IPS-15b (cell line): ENCODE measurements at regions not wholly inside any gene's neighbourhood (a gene's known extent, or its start where the extent isn't known, plus 50 kb on each side); places are given as distances from the start of the nearest gene placed in this dataset.

ENCODE experiments used
- H3K27me3 ChIP-seq: one replicate; pipeline ENCODE4 v1.6.1; 2013; ENCODE audit warnings: low read length; ENCODE audit not compliant: control insufficient read depth, insufficient read depth
- H3K36me3 ChIP-seq: one replicate; pipeline ENCODE4 v1.6.1; 2013; ENCODE audit warnings: low read length; ENCODE audit not compliant: control insufficient read depth, insufficient read depth
- H3K4me1 ChIP-seq: one replicate; pipeline ENCODE4 v1.6.1; 2013; ENCODE audit warnings: mild to moderate bottlenecking, low read length; ENCODE audit not compliant: control insufficient read depth, insufficient read depth
- H3K4me3 ChIP-seq: one replicate; pipeline ENCODE4 v1.5.1; 2013; ENCODE audit warnings: low read depth, low read length
- H3K9ac ChIP-seq: one replicate; pipeline ENCODE4 v1.6.1; 2013; ENCODE audit warnings: low read depth, mild to moderate bottlenecking, low read length
- H3K9me3 ChIP-seq: one replicate; pipeline ENCODE4 v1.6.1; 2013; ENCODE audit warnings: mild to moderate bottlenecking, low read length; ENCODE audit not compliant: control insufficient read depth, insufficient read depth

DNA sequence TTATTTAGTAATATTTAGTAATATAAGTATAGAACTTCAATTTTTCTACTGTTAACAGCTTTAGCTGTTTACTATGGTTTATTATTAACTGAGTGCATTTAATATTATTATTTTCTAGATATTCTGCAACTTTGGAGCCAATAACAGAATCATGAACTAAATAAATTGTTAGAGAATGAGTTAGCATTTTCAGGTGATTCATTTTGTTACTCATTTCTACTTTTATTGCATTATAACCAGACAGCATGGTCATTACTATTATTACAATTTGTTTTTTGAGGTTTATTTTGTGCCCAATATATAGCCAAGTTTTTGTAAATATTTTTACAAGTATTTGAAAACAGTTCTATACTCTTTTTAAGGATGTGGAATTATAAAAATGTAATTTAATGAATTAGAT is 279.6 kb downstream of the SQOR start:
- no peaks in the 10 kb centered on the region for H3K9me3 ChIP-seq
- no peak overlapping the region for H3K4me3 ChIP-seq
- no peak overlapping the region for H3K9ac ChIP-seq

DNA sequence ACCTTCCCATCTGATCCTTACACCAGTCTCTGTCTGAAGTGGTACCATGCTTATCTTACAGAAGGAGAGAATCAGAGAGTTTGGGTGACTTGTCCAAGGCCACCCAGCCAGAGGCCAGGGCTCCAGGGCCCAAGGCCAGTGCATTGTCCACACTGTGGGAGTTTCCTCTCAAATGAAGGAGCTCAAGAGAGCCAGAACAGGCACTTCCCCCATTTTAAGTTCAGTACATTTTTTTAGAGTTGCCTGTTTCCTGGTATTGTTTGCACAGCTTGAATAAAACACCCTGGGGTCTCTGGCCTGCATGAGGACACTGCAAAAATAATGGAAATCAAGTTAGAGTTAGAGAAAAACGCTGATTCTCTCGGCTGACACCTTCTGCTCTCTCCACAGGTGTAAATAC is 284.0 kb downstream of the SQOR start:
- no peak overlapping the region for H3K9ac ChIP-seq
- H3K4me1 ChIP-seq: no peaks in the 10 kb centered on the region
- no peaks in the 10 kb centered on the region for H3K36me3 ChIP-seq
- no peaks in the 10 kb centered on the region for H3K27me3 ChIP-seq
- no peaks in the 10 kb centered on the region for H3K9me3 ChIP-seq
- no peak overlapping the region for H3K4me3 ChIP-seq

More for the DNA sequence above, 279.6 kb downstream of the SQOR start:
- Histone ChIP-seq H3K4me1 (peaks cover 3% of the 10 kb centered on the region), H3K36me3 (no peaks in the 10 kb centered on the region), H3K27me3 (no peaks in the 10 kb centered on the region)

DNA sequence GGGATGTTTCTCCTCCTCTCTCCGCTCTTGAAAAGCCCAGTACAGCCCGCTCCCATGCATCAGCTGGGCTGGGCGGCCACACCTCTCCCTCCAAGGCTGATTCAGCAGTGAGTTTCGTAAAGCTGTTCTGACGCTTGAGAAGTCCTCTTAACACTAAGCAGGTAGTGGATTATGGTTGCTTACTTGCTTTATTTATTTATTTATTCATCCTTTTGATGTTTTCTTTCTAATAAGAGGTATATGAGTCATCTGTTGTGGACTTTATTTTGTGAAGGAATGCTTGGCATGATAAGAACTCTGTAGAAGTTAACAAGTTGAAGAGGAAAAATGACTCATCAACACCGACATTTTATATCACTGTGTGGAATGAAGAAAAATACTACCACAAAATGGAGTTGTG is 285.0 kb downstream of the SQOR start:
- no peaks in the 10 kb centered on the region for H3K9me3 ChIP-seq
- H3K4me1 ChIP-seq: no peaks in the 10 kb centered on the region
- no peaks in the 10 kb centered on the region for H3K36me3 ChIP-seq
- no peak overlapping the region for H3K9ac ChIP-seq
- no peaks in the 10 kb centered on the region for H3K27me3 ChIP-seq
- no peak overlapping the region for H3K4me3 ChIP-seq

DNA sequence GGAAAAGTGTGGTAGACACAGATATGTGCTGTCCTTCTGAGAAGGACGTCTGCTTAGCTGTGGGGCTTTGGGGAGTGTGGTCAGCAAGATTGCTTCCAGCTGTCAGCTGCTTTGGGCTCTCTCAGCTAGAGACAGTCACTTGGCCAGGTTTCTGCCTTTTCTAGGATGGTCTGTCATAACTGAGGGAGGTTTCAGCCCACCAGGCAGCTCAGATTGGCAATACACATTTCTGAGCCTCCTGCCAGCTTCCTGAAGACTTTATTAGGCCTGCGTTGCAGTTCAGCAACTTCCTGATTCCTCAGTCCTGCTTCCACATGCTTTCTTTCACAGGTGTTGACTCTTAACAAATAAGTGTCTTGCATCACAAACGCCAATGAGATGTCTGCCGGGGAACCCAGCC is 286.5 kb downstream of the SQOR start:
- H3K4me1 ChIP-seq: no peaks in the 10 kb centered on the region
- H3K36me3 ChIP-seq: no peaks in the 10 kb centered on the region
- no peaks in the 10 kb centered on the region for H3K27me3 ChIP-seq
- H3K9me3 ChIP-seq: no peaks in the 10 kb centered on the region
- no peak overlapping the region for H3K9ac ChIP-seq
- no peak overlapping the region for H3K4me3 ChIP-seq

DNA sequence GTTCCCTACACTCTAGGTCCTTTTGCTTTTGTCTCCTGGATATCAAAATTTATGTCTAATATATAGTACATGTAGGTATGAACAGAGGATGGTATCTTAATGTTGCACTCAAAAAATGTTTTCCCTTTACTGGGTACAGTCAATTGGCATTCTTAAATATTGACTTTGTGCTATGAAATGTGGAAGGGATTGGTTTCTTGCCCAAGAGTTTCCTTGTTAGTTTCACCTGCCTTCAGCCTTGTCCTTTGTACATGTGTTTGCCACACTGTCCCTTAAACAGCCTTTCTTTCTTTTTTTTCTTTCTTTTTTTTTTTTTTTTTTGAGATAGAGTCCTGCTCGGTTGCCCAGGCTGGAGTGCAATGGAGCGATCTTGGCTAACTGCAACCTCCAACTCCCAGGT is 287.1 kb downstream of the SQOR start:
- Histone ChIP-seq H3K4me1 (no peaks in the 10 kb centered on the region), H3K36me3 (no peaks in the 10 kb centered on the region), H3K27me3 (no peaks in the 10 kb centered on the region), H3K9ac (no peak overlapping the region), H3K9me3 (no peaks in the 10 kb centered on the region), H3K4me3 (no peak overlapping the region)

DNA sequence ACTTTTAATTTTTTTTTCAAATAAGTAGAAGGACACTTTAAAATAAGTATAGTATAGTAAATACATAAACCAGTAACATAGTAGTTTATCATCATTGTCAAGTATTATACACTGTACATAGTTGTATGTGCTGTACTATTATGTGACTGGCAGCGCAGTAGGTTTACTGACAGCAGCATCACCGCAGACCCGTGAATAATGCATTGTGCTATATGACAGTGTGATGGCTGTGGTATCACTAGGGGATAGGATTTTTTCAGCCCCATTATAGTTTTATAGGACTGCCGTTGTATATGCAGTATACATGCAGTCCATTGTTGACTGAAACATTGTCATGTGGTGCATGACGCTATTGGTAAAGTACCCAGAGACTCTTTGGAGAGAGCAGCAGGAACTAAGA is 306.5 kb downstream of the SQOR start:
- no peaks in the 10 kb centered on the region for H3K4me1 ChIP-seq
- no peaks in the 10 kb centered on the region for H3K9me3 ChIP-seq
- no peaks in the 10 kb centered on the region for H3K27me3 ChIP-seq

DNA sequence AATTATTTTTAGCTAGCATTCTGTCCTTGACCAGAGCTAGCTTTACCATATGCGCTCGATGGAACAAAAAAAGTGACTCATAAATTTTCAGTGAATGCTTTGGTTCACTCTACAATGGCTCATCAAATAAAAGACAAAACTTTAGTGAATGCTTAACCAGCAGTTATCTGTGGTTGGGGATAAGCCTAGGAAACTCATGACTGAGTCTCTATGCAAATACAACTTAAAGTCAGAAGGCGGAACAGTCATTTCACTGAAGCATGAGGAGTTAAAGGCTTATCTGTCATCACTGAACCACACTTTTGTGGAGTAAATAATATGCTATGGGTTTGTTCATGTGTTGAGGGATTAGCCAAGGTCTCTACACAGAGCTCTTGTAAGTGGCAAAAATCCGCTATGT is 308.4 kb downstream of the SQOR start:
- no peaks in the 10 kb centered on the region for H3K9me3 ChIP-seq
- H3K36me3 ChIP-seq: no peaks in the 10 kb centered on the region
- no peak overlapping the region for H3K4me3 ChIP-seq
- no peaks in the 10 kb centered on the region for H3K27me3 ChIP-seq
- H3K9ac ChIP-seq: no peak overlapping the region
- peaks cover 5% of the 10 kb centered on the region for H3K4me1 ChIP-seq

More for the DNA sequence above, 306.5 kb downstream of the SQOR start:
- H3K9ac ChIP-seq: no peak overlapping the region
- H3K4me3 ChIP-seq: no peak overlapping the region
- no peaks in the 10 kb centered on the region for H3K36me3 ChIP-seq

DNA sequence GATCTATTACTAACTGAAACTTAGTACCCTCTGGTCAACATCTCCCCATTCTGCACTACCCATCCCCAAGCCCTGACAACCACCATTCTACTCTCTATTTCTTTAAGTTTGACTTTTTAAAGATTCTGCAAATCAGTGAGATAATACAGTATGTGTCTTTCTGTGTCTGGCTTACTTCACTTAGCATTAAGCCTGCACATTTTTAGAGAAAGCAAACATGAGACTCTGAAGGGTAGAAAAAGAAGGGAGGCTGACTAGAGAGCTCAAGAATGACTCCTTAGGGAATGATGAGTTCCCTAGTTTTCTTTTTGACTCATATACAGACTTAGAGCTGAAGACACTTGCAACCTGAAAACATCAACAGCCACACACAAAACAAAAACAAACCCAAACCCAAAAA is 311.3 kb downstream of the SQOR start:
- Histone ChIP-seq H3K27me3 (no peaks in the 10 kb centered on the region), H3K9me3 (no peaks in the 10 kb centered on the region), H3K9ac (no peak overlapping the region), H3K4me1 (peaks cover 15% of the 10 kb centered on the region), H3K4me3 (no peak overlapping the region), H3K36me3 (no peaks in the 10 kb centered on the region)

DNA sequence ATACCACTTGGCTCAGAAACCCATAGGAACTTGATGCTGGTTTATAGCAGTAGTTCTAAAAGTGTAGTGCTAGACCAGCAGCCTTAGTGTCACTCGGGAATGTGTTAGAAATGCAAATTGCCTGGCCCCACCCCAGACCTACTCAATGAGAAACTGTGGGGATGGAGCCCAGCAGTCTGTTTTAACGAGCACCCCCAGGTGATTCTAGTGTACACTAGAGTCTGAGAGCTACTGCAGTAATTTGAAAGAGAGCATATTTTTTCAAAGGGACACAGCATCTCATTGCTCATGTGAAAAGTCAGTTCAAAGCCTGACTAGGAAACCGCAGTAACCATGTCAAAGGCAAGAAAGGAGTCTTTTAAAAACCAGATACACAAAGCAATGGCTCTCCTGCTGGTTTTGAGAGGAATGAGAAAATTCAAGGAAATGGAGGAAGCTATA is 313.4 kb downstream of the SQOR start:
- Histone ChIP-seq H3K4me1 (peaks cover 17% of the 10 kb centered on the region), H3K27me3 (no peaks in the 10 kb centered on the region), H3K36me3 (no peaks in the 10 kb centered on the region), H3K4me3 (no peak overlapping the region), H3K9me3 (no peaks in the 10 kb centered on the region), H3K9ac (no peak overlapping the region)

DNA sequence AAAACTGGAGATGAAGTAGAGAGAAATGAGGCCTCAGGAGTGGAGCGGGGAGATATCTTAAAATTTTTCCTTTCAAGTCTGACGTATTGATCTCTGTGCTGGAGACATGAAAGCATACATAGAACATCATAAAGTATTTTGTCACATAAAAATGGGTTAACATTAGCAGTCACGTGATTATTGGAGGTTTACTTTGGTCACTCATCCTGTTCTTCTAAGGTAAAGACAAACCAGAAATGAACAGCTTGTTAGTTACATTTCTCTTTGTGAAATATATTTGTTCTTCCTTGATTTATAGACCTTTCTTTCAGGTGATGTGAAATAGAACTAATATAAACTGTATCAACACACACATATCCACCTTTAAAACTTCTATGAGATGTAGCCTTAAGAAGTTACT is 324.1 kb downstream of the SQOR start:
- Histone ChIP-seq H3K9me3 (no peaks in the 10 kb centered on the region), H3K36me3 (no peaks in the 10 kb centered on the region), H3K9ac (no peak overlapping the region), H3K4me1 (no peaks in the 10 kb centered on the region), H3K4me3 (no peak overlapping the region), H3K27me3 (no peaks in the 10 kb centered on the region)

DNA sequence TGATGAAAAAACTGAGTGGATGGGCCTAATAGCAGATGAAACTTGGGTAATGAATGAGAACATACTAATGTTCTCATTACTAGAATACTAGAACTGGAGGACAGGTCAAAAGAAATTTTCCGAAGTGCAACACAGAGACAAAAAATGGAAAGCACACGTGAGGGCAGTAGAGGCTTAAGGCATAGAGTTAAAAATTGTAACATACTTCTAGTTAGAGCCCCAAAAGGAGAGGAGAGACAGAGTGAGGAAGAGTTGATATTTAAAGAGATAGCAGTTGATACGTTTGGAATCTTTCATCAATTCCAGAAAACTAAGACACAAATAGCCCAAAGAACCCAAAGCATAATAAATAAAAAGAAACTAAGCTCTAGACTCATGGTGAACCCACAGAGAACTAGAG is 327.9 kb downstream of the SQOR start:
- H3K27me3 ChIP-seq: no peaks in the 10 kb centered on the region
- H3K9me3 ChIP-seq: no peaks in the 10 kb centered on the region
- no peak overlapping the region for H3K9ac ChIP-seq
- H3K4me3 ChIP-seq: no peak overlapping the region
- no peaks in the 10 kb centered on the region for H3K36me3 ChIP-seq
- H3K4me1 ChIP-seq: no peaks in the 10 kb centered on the region

DNA sequence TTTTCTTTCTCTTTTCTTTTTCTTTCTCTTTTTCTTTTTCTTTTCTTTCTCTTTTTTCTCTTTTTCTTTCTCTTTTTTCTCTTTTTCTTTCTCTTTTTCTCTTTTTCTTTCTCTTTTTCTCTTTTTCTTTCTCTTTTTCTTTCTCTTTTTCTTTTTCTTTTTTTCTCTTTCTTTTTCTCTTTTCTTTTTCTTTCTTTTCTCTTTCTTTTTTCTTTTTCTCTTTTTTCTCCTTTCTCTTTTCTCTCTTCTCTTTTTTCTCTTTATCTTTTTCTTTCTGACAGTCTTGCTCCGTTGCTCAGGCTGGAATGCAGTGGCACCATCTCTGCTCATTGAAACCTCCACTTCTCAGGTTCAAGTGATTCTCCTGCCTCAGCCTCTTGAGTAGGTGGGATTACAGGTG is 335.7 kb downstream of the SQOR start:
- Histone ChIP-seq H3K36me3 (no peaks in the 10 kb centered on the region), H3K4me1 (no peaks in the 10 kb centered on the region), H3K9me3 (no peaks in the 10 kb centered on the region), H3K27me3 (no peaks in the 10 kb centered on the region), H3K9ac (no peak overlapping the region), H3K4me3 (no peak overlapping the region)

DNA sequence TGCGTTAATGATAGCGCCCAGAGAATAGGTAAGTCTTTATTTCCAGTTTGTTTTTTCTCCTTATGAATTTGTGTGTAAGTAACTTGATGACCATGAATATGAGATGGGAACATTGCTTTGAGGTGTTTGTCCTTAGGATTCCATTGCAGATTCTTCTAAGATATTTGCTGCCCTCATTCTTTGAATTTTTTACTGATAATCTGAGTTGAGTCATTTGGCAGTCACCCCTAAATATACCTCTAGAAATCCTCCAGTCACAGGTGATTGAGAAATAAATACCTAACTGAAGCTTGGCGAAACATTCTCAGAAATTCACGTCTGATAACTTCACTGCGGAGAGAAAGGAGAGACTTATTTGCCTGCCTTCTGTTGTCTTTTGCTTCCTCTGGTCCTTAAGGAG is 345.5 kb downstream of the SQOR start:
- no peak overlapping the region for H3K4me3 ChIP-seq
- H3K9me3 ChIP-seq: no peaks in the 10 kb centered on the region
- no peaks in the 10 kb centered on the region for H3K36me3 ChIP-seq
- H3K9ac ChIP-seq: no peak overlapping the region
- no peaks in the 10 kb centered on the region for H3K4me1 ChIP-seq
- H3K27me3 ChIP-seq: no peaks in the 10 kb centered on the region
